ENCODE measurements at regions not wholly inside any gene's neighbourhood (a gene's known extent, or its start where the extent isn't known, plus 50 kb on each side); places are given as distances from the start of the nearest gene placed in this dataset.
A peak's percentile ranks its signal among the peaks of the same experiment; 100 is the strongest.

- TF ChIP-seq MAZ (IDR thresholded peaks at IDR 0.05; ENCODE audit: borderline replicate concordance, low read depth, low read length) (no peak), TFCP2L1 (CRISPR knock-in tag; IDR thresholded peaks at IDR 0.05) (no peak), GATA3 (IDR thresholded peaks at IDR 0.05; ENCODE audit: borderline replicate concordance) (peak; percentile 77), CHD4 (IDR thresholded peaks at IDR 0.05; ENCODE audit: borderline replicate concordance) (no peak), JUNB (IDR thresholded peaks at IDR 0.05) (peak; percentile 64), JUN (IDR thresholded peaks at IDR 0.05) (0 out of 5 replicates have a peak, but pooled peaks of 1 of the 2 experiments have one; percentile 25), EHF (CRISPR knock-in tag; IDR thresholded peaks at IDR 0.05) (no peak), POLR2AphosphoS2 (conservative IDR thresholded peaks at IDR 0.05; ENCODE audit: low read length) (no peak), CBX8 (IDR thresholded peaks at IDR 0.05) (no peak), SREBF2 (IDR thresholded peaks at IDR 0.05) (no peak), EP300 (IDR thresholded peaks at IDR 0.05) (peak; percentile 63 to 78; a peak in 3 of 5 replicates), USF2 (IDR thresholded peaks at IDR 0.05) (no peak), RCOR1 (IDR thresholded peaks at IDR 0.05; ENCODE audit: low read depth, low read length) (no peak), ATOH8 (CRISPR knock-in tag; IDR thresholded peaks at IDR 0.05; ENCODE audit: low read depth) (no peak), KDM5A (IDR thresholded peaks at IDR 0.05) (no peak), BHLHE40 (IDR thresholded peaks at IDR 0.05; ENCODE audit: low read depth, low read length) (no peak), FOSB (CRISPR knock-in tag; IDR thresholded peaks at IDR 0.05) (no peak), KDM1A (IDR thresholded peaks at IDR 0.05; ENCODE audit: low read depth) (no peak), HOXB13 (CRISPR knock-in tag; IDR thresholded peaks at IDR 0.05; ENCODE audit: low read depth) (no peak), SMC3 (IDR thresholded peaks at IDR 0.05) (no peak), MAFK (IDR thresholded peaks at IDR 0.05; ENCODE audit: partially characterized antibody) (no peak), HMGXB4 (CRISPR knock-in tag; IDR thresholded peaks at IDR 0.05; ENCODE audit: borderline replicate concordance) (no peak)
These were observed 65.4 kb upstream of the ITGA11 start (continued) for GRCh38 chr15:68497206-68497910.

GRCh38 chr15:68498076-68498475 lies 66.1 kb upstream of the ITGA11 start:
- no peak for TF ChIP-seq EP300 (IDR thresholded peaks at IDR 0.05)
- TF ChIP-seq PBX3 (IDR thresholded peaks at IDR 0.05), result no peak
- no peak for TF ChIP-seq RAD21 (conservative IDR thresholded peaks at IDR 0.05 in 1 of 2, IDR thresholded peaks at IDR 0.05 in 1 of 2)
- peaks cover 45% of the 10 kb centered on the region for H3K4me1 ChIP-seq
- no peak overlapping the region for H3K4me3 ChIP-seq
- peak overlapping the region; percentile 6; the same call in 1 of the 3 replicates for H3K4me2 ChIP-seq
- ChIA-PET CTCF (interaction anchor here (0.6 to 2.3 kb wide), 16 partner anchors 8 to 896 kb away, joined by 3 to 7 read pairs (median 3); no protein-coding TSS in a partner anchor), POLR2A (no interaction called here)
- no peak for ATAC-seq
- DNase-seq (ENCODE audit: low read depth in 1 of 2, low spot score in 1 of 2), result no peak
- H3K27ac ChIP-seq, result peak overlapping the region; percentile 68 to 74
- H3K9me3 ChIP-seq, result no peaks in the 10 kb centered on the region
- 90% methylated on average over 2 of the region's 2 CpGs for WGBS (ENCODE audit: missing lambda C conversion rate)
- FAIRE-seq, result no peak
